ENCODE measurements at regions not wholly inside any gene's neighbourhood (a gene's known extent, or its start where the extent isn't known, plus 50 kb on each side); places are given as distances from the start of the nearest gene placed in this dataset.

DNA sequence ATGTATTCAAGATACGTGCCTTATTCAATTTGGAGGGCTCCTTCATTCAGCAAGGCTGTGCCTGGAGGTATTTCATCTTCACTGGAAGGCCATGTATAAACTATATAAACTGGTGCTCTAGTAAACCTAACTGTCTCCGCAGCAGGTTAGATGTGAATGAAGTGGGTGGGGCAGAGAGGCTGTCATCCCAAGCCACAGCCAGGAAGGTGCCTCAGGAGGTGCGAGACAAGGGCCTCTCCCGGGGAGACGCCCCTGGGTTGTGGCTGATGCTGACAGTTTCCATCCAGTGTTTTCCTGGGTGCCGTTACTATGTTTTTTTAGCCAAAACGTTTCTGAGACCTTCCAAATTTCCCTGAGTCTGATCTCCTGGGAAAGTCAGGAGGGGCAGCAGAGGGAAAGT is 221.5 kb upstream of the RPL34 start:
- DNase-seq (ENCODE audit: low read depth in 4 of 6, low spot score in 6 of 6), result no peak
- H3K9me3 ChIP-seq (ENCODE audit: control insufficient read depth, insufficient read depth, low read length), result no peaks in the 10 kb centered on the region
- H3K4me3 ChIP-seq (ENCODE audit: low read depth, low read length), result no peak overlapping the region
- H3K27me3 ChIP-seq (ENCODE audit: control insufficient read depth, insufficient read depth, low read length), result no peaks in the 10 kb centered on the region
- H3K4me1 ChIP-seq (ENCODE audit: control insufficient read depth, insufficient read depth, low read length), result peaks cover 14% of the 10 kb centered on the region
- H3K36me3 ChIP-seq (ENCODE audit: control insufficient read depth, insufficient read depth, low read length), result no peaks in the 10 kb centered on the region
- WGBS (ENCODE audit: insufficient coverage), result 58% methylated on average over 6 of the region's 7 CpGs
- no peak overlapping the region for H3K27ac ChIP-seq (ENCODE audit: low read depth, low read length)

DNA sequence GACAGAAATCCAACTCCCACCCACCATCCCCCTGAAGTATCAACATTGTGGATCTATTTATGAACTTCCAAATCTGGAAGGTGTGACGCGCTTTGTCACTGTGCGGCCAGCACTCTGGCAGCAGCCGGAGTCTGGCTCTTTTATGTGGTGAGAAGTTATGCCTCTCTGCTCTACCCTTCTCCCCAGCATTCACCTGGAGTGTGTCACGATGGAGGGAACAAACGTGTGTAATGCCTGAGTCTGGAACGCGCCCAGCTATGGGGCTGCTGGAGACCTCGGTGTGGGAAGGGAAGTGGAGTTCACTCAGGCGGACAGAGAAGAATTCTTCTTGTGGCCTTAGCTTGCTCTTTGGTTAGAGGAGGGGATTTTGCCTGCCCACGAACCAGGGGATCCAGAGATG is 222.1 kb upstream of the RPL34 start:
- WGBS (ENCODE audit: insufficient coverage), result 66% methylated on average over 5 of the region's 11 CpGs
- H3K27me3 ChIP-seq (ENCODE audit: control insufficient read depth, insufficient read depth, low read length), result no peaks in the 10 kb centered on the region
- no peak for DNase-seq (ENCODE audit: low read depth in 4 of 6, low spot score in 6 of 6)
- H3K36me3 ChIP-seq (ENCODE audit: control insufficient read depth, insufficient read depth, low read length), result no peaks in the 10 kb centered on the region
- no peak overlapping the region for H3K4me3 ChIP-seq (ENCODE audit: low read depth, low read length)
- no peaks in the 10 kb centered on the region for H3K9me3 ChIP-seq (ENCODE audit: control insufficient read depth, insufficient read depth, low read length)
- H3K27ac ChIP-seq (ENCODE audit: low read depth, low read length), result no peak overlapping the region
- peaks cover 14% of the 10 kb centered on the region for H3K4me1 ChIP-seq (ENCODE audit: control insufficient read depth, insufficient read depth, low read length)

DNA sequence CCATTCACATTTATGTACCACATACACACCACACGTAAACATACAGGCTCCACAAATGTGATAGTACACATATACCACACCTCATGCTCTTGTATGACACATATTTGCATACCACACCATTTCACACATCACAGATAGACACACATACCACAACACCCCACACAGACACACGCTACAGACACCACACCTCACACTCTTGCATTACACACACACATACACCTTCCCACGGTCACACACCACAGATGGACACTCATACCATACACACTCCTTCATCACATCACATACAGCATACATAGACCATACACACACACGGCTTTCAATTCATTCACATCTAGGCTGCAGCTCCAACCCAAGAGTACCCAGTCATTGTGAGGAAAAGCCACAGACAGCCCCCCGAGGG is 222.5 kb upstream of the RPL34 start:
- Histone ChIP-seq H3K4me1 (ENCODE audit: control insufficient read depth, insufficient read depth, low read length) (peaks cover 14% of the 10 kb centered on the region), H3K36me3 (ENCODE audit: control insufficient read depth, insufficient read depth, low read length) (no peaks in the 10 kb centered on the region), H3K27ac (ENCODE audit: low read depth, low read length) (no peak overlapping the region), H3K4me3 (ENCODE audit: low read depth, low read length) (no peak overlapping the region), H3K27me3 (ENCODE audit: control insufficient read depth, insufficient read depth, low read length) (no peaks in the 10 kb centered on the region), H3K9me3 (ENCODE audit: control insufficient read depth, insufficient read depth, low read length) (no peaks in the 10 kb centered on the region)
- no peak for DNase-seq (ENCODE audit: low read depth in 4 of 6, low spot score in 6 of 6)
- WGBS (ENCODE audit: insufficient coverage), result 84% methylated on average over 4 of the region's 5 CpGs

DNA sequence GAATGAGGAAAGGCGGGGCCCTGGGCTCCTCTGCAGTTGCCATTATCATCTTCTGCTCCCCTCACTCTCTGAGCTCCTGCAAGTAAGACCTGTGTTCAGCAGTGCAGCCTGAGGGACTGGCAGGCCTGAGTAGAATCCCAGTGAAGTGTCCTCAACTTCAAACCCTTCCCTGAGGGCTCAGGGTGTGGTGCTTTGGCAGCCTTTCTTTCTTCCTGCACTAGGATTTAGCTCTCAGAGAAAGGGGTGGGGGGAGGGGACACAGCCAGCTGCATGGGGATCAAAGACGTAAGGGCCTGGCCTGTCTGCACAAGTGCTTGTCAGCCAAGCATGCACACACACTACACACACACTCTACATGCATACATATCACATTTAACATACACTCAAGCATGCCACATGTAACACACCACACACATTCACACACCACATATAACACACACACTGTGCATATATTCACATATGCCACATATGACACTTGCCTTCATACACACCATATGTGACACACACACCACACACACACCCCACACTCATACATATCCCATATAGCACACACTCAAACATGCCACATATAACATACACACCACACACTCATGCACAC is 223.4 kb upstream of the RPL34 start:
- Histone ChIP-seq H3K4me3 (ENCODE audit: low read depth, low read length) (no peak overlapping the region), H3K27me3 (ENCODE audit: control insufficient read depth, insufficient read depth, low read length) (no peaks in the 10 kb centered on the region), H3K27ac (ENCODE audit: low read depth, low read length) (no peak overlapping the region), H3K4me1 (ENCODE audit: control insufficient read depth, insufficient read depth, low read length) (peaks cover 14% of the 10 kb centered on the region), H3K36me3 (ENCODE audit: control insufficient read depth, insufficient read depth, low read length) (no peaks in the 10 kb centered on the region), H3K9me3 (ENCODE audit: control insufficient read depth, insufficient read depth, low read length) (no peaks in the 10 kb centered on the region)
- DNase-seq (ENCODE audit: low read depth in 4 of 6, low spot score in 6 of 6), result no peak
- 50% methylated on average over 1 of the region's 2 CpGs for WGBS (ENCODE audit: insufficient coverage)

DNA sequence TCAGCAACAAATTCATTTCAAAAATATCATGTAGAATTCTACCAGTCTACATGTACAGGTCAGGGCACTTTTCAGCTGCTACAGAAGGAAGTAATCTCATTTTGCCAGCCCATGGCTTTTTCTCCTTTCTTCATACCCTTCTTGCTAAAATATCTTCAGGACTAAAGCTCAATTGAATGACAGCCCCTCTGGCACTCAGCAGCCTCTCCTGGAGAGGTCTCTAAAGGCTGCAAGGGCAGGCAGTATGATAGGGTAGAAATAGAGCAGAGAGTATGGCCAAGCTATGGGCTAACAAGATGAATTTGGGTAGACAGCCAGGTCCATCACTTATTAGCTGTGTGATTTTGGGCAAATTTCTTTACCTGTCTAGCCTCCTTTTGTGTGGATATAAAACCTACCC is 224.6 kb upstream of the RPL34 start:
- H3K4me1 ChIP-seq (ENCODE audit: control insufficient read depth, insufficient read depth, low read length), result peaks cover 14% of the 10 kb centered on the region

DNA sequence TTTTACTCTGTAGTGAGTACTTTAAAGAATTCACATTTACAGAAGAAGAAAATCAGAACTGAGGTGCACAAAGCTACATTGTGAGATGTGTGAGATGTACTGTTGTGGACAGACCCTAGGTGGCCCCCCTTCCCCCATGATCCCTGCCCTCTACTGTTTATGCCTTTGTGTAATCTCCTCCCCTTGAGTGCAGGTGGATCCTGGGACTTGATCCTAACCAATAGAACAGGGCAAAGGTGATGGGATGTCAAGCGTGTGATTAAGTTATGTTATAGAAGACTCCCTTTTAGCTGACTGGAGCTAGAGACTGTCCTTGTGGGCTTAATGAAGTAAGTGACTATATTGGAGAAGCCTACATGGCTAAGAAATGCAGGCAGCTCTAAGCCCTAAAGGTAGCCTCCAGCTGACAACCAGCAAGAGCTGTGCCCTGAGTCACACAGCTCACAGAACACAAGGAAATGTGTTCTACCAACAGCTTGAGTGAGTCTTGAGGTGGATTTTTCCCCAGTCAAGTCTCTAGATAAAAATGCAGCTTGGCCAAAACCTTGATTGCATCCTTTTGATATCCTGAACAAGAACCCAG is 225.2 kb upstream of the LEF1 start:
- H3K4me3 ChIP-seq (ENCODE audit: low read depth, low read length), result no peak overlapping the region
- H3K27ac ChIP-seq (ENCODE audit: low read depth, low read length), result no peak overlapping the region
- no peaks in the 10 kb centered on the region for H3K36me3 ChIP-seq (ENCODE audit: control insufficient read depth, insufficient read depth, low read length)
- no peak for DNase-seq (ENCODE audit: low read depth in 4 of 6, low spot score in 6 of 6)
- H3K27me3 ChIP-seq (ENCODE audit: control insufficient read depth, insufficient read depth, low read length), result no peaks in the 10 kb centered on the region
- H3K9me3 ChIP-seq (ENCODE audit: control insufficient read depth, insufficient read depth, low read length), result no peaks in the 10 kb centered on the region
- peaks cover 7% of the 10 kb centered on the region for H3K4me1 ChIP-seq (ENCODE audit: control insufficient read depth, insufficient read depth, low read length)
- 80% methylated on average over 1 of the region's 1 CpG for WGBS (ENCODE audit: insufficient coverage)

More for the DNA sequence above, 224.6 kb upstream of the RPL34 start:
- no peaks in the 10 kb centered on the region for H3K36me3 ChIP-seq (ENCODE audit: control insufficient read depth, insufficient read depth, low read length)
- no peak overlapping the region for H3K4me3 ChIP-seq (ENCODE audit: low read depth, low read length)
- no peaks in the 10 kb centered on the region for H3K9me3 ChIP-seq (ENCODE audit: control insufficient read depth, insufficient read depth, low read length)
- no peaks in the 10 kb centered on the region for H3K27me3 ChIP-seq (ENCODE audit: control insufficient read depth, insufficient read depth, low read length)
- DNase-seq (ENCODE audit: low read depth in 4 of 6, low spot score in 6 of 6), result no peak
- H3K27ac ChIP-seq (ENCODE audit: low read depth, low read length), result no peak overlapping the region

DNA sequence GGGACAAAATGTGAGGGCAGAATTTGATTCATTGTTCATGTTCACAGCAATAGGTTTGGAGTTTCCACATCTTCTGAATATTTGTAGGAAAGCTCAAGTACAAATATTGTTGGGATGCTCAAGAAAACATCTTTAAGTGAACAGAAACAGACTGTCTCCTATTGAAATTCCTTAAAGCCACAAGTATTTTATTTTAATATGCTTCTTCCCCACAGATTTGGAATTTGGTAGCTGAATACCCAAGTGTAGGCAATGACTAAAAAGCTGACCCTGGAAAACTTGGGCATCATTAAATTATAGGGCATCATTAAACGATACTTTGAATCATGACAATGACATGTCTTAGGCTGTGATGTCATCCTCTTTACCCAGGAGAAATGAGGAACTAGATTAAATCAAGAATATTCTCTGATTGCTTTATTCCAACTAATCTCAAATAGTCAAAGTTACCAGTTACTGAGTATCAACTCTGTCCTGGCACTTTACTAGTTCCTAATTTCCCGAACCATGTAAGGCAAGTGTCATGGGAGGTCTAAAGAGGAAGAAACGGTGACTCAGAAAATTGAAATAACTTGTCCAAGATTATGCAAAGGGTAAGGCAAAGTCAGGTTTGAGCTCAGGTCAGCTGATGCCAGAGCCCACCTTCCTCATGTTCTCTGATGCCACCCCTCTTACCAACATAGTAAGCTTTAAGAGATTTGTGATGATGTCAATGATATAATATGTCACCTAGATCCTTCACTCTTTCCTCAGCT is 223.1 kb upstream of the LEF1 start:
- no CpG with 5 or more reads among the region's 3 CpGs for WGBS (ENCODE audit: insufficient coverage)
- H3K27me3 ChIP-seq (ENCODE audit: control insufficient read depth, insufficient read depth, low read length), result no peaks in the 10 kb centered on the region
- no peaks in the 10 kb centered on the region for H3K4me1 ChIP-seq (ENCODE audit: control insufficient read depth, insufficient read depth, low read length)

DNA sequence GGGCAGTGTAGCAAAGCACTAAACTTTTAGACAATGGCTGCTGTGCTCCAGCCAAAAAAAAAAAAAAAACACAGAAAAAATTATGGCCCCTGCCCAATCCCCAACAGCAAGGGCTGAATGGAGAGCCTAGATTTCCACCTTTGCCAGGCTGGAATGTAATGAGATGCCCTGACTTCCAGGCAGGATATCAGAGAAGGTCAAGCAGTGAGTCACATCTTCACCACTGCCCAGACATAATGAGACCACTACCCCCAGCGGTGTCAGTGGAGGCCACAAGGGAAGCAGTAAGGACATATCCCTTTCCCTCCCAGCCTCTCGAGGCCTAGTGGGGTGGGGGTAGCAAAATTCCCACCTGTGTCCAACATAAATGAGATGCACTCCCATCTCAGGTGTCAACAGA is 216.3 kb upstream of the LEF1 start:
- whole genome bisulfite sequencing (ENCODE audit: insufficient coverage), result no CpG with 5 or more reads among the region's 2 CpGs
- no peak for DNase-seq (ENCODE audit: low read depth in 4 of 6, low spot score in 6 of 6)
- H3K27ac ChIP-seq (ENCODE audit: low read depth, low read length), result no peak overlapping the region

More for the DNA sequence above, 223.1 kb upstream of the LEF1 start:
- Histone ChIP-seq H3K36me3 (ENCODE audit: control insufficient read depth, insufficient read depth, low read length) (no peaks in the 10 kb centered on the region), H3K4me3 (ENCODE audit: low read depth, low read length) (no peak overlapping the region), H3K9me3 (ENCODE audit: control insufficient read depth, insufficient read depth, low read length) (no peaks in the 10 kb centered on the region), H3K27ac (ENCODE audit: low read depth, low read length) (no peak overlapping the region)
- DNase-seq (ENCODE audit: low read depth in 4 of 6, low spot score in 6 of 6), result no peak

DNA sequence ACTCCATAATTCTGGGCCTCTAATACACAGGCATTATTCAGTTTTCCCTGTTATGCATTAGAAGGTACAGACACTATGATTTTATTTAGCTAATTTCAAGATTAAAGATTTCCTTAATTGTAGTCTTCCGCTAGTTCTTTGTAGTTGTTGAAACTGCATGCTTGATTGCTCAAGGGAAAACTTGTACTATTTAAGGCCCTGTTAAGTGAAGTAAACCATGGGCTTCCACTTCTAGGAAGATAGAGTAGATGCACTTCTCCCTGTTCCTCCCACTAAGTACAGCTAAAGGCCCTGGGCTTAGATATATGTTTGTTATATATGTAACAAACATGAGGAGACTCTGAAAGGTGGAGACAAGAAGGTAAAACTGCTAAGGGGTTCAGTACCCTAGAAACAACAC is 215.8 kb upstream of the LEF1 start:
- no CpG with 5 or more reads among the region's 1 CpG for WGBS (ENCODE audit: insufficient coverage)
- Histone ChIP-seq H3K4me1 (ENCODE audit: control insufficient read depth, insufficient read depth, low read length) (no peaks in the 10 kb centered on the region), H3K27ac (ENCODE audit: low read depth, low read length) (no peak overlapping the region), H3K27me3 (ENCODE audit: control insufficient read depth, insufficient read depth, low read length) (no peaks in the 10 kb centered on the region), H3K4me3 (ENCODE audit: low read depth, low read length) (no peak overlapping the region), H3K9me3 (ENCODE audit: control insufficient read depth, insufficient read depth, low read length) (no peaks in the 10 kb centered on the region), H3K36me3 (ENCODE audit: control insufficient read depth, insufficient read depth, low read length) (no peaks in the 10 kb centered on the region)
- no peak for DNase-seq (ENCODE audit: low read depth in 4 of 6, low spot score in 6 of 6)

More for the DNA sequence above, 216.3 kb upstream of the LEF1 start:
- H3K4me1 ChIP-seq (ENCODE audit: control insufficient read depth, insufficient read depth, low read length), result no peaks in the 10 kb centered on the region
- no peaks in the 10 kb centered on the region for H3K36me3 ChIP-seq (ENCODE audit: control insufficient read depth, insufficient read depth, low read length)
- no peaks in the 10 kb centered on the region for H3K27me3 ChIP-seq (ENCODE audit: control insufficient read depth, insufficient read depth, low read length)
- H3K9me3 ChIP-seq (ENCODE audit: control insufficient read depth, insufficient read depth, low read length), result no peaks in the 10 kb centered on the region
- no peak overlapping the region for H3K4me3 ChIP-seq (ENCODE audit: low read depth, low read length)

DNA sequence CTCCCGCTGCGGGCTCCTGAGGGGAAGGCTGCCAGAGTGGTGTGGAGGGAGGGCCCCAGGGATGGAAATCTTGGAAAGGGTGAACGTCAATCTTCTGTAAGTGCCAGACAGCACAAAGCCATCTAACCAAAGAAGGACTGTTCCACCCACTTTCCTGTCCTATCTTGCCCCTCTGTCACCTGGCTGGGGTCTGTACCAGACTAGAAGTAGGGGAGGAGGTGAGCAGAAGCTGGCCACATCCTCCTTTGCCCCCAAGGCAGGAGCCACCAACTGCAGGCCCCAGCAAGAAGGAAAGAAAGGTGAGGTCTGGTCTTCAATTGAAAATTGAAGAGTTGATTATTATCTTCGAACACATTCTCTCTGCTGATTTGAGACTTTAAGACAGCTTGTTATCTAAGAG is 214.4 kb upstream of the LEF1 start:
- DNase-seq (ENCODE audit: low read depth in 4 of 6, low spot score in 6 of 6), result no peak
- 100% methylated on average over 1 of the region's 4 CpGs for WGBS (ENCODE audit: insufficient coverage)
- Histone ChIP-seq H3K27ac (ENCODE audit: low read depth, low read length) (no peak overlapping the region), H3K9me3 (ENCODE audit: control insufficient read depth, insufficient read depth, low read length) (no peaks in the 10 kb centered on the region), H3K4me1 (ENCODE audit: control insufficient read depth, insufficient read depth, low read length) (no peaks in the 10 kb centered on the region), H3K36me3 (ENCODE audit: control insufficient read depth, insufficient read depth, low read length) (no peaks in the 10 kb centered on the region), H3K27me3 (ENCODE audit: control insufficient read depth, insufficient read depth, low read length) (no peaks in the 10 kb centered on the region), H3K4me3 (ENCODE audit: low read depth, low read length) (no peak overlapping the region)
